C4-2B (cell line): ENCODE measurements at regions not wholly inside any gene's neighbourhood (a gene's known extent, or its start where the extent isn't known, plus 50 kb on each side); places are given as distances from the start of the nearest gene placed in this dataset.
"Not testable (repeated sequence)": the region's sequence is repeated elsewhere in the genome, so short reads cannot be mapped to it uniquely, and the experiment has no call there.

Experiments used
- H3K27ac ChIP-seq: fragments of 450-650 bp; 2 replicates; pipeline ENCODE4 v1.5.1; 2017
- CTCF ChIP-seq: fragments of 450-650 bp; conservative IDR thresholded peaks from 2 replicates; pipeline ENCODE4 v1.5.1; 2017; ENCODE audit warnings: mild to moderate bottlenecking
- ZFX ChIP-seq: fragments of 450-650 bp; IDR thresholded peaks from 2 replicates; pipeline ENCODE4 v1.6.1; 2017

GRCh38 chr2:192407692-192408091 is 213.0 kb upstream of the TMEFF2 start:
- TF ChIP-seq CTCF = no peak
- no peak for TF ChIP-seq ZFX
- no peak overlapping the region for H3K27ac ChIP-seq

- no peak overlapping the region for H3K27ac ChIP-seq
- no peak for TF ChIP-seq CTCF
- TF ChIP-seq ZFX = no peak
Measured at GRCh38 chr2:192398236-192398635, 203.5 kb upstream of the TMEFF2 start.

- TF ChIP-seq CTCF = no peak
- no peak for TF ChIP-seq ZFX
- no peak overlapping the region for H3K27ac ChIP-seq
Measured at GRCh38 chr2:192394605-192395004, 199.9 kb upstream of the TMEFF2 start.

GRCh38 chr2:192391041-192391440 is 196.3 kb upstream of the TMEFF2 start:
- H3K27ac ChIP-seq = no peak overlapping the region
- TF ChIP-seq ZFX (no peak), CTCF (no peak)

GRCh38 chr2:192390401-192390800 is 195.7 kb upstream of the TMEFF2 start:
- TF ChIP-seq ZFX (no peak), CTCF (no peak)
- H3K27ac ChIP-seq = no peak overlapping the region

- H3K27ac ChIP-seq = not testable (repeated sequence)
Measured at GRCh38 chr2:192384191-192384590, 189.5 kb upstream of the TMEFF2 start.

- no peak for TF ChIP-seq CTCF
- no peak for TF ChIP-seq ZFX
- no peak overlapping the region for H3K27ac ChIP-seq
Measured at GRCh38 chr2:192381082-192381481, 186.3 kb upstream of the TMEFF2 start.

- TF ChIP-seq ZFX (no peak), CTCF (no peak)
- H3K27ac ChIP-seq = no peak overlapping the region
Measured at GRCh38 chr2:192379736-192380135, 185.0 kb upstream of the TMEFF2 start.
